CD8-positive, alpha-beta memory T cell (primary cell): ENCODE measurements at regions not wholly inside any gene's neighbourhood (a gene's known extent, or its start where the extent isn't known, plus 50 kb on each side); places are given as distances from the start of the nearest gene placed in this dataset.
A peak's percentile ranks its signal among the peaks of the same experiment; 100 is the strongest.

Experiments
- CTCF ChIA-PET: fragments of 350-600 bp; sonication (Branson Sonifier 250); formaldehyde crosslinking; loops from one replicate; lab custom pipeline; 2021; ENCODE audit warnings: antibody characterized with exemption; lab: Charles Lee
- POLR2A ChIA-PET: fragments of 350-600 bp; sonication (Branson Sonifier 250); formaldehyde crosslinking; loops from one replicate; lab custom pipeline; 2021; ENCODE audit warnings: antibody characterized with exemption; lab: Charles Lee
- DNase-seq, 5 donors: peaks; one replicate each; pipeline versions ENCODE4 v3.0.0 to v3.0.0-alpha.2; 2020 to 2022; ENCODE audit warnings: mixed read lengths in 1 of 5
- H3K27ac ChIP-seq: one replicate; pipeline ENCODE4 v1.7.0; 2013; ENCODE audit warnings: low read depth, mild to moderate bottlenecking, low read length, moderate library complexity
- H3K27me3 ChIP-seq: 2 replicates; pipeline ENCODE4 v1.7.0; 2013; ENCODE audit warnings: low read length, mild to moderate bottlenecking; ENCODE audit not compliant: insufficient read depth, poor library complexity, severe bottlenecking
- H3K36me3 ChIP-seq: 2 replicates; pipeline ENCODE4 v1.7.0; 2013; ENCODE audit warnings: mild to moderate bottlenecking, low read length, moderate library complexity; ENCODE audit not compliant: insufficient read depth
- H3K4me1 ChIP-seq: 2 replicates; pipeline ENCODE4 v1.7.0; 2013; ENCODE audit warnings: mild to moderate bottlenecking, low read length, moderate library complexity; ENCODE audit not compliant: insufficient read depth
- H3K4me3 ChIP-seq: 2 replicates; pipeline ENCODE4 v1.7.0; 2013; ENCODE audit warnings: mild to moderate bottlenecking, low read length
- H3K9me3 ChIP-seq: 2 replicates; pipeline ENCODE4 v1.7.0; 2013; ENCODE audit warnings: mild to moderate bottlenecking, low read length
- H3K27ac Mint-ChIP-seq, 8 donors: one replicate each; pipeline ENCODE4 v1.8.0; 2020 to 2021; ENCODE audit warnings: mixed read lengths in 8 of 8, mild to moderate bottlenecking in 6 of 8, inconsistent platforms in 3 of 8, moderate library complexity in 3 of 8
- H3K27me3 Mint-ChIP-seq, 2 donors: one replicate each; pipeline ENCODE4 v1.8.0; 2020 to 2021; ENCODE audit warnings: mixed read lengths in 2 of 2, mild to moderate bottlenecking in 1 of 2, moderate library complexity in 1 of 2
- H3K36me3 Mint-ChIP-seq, 3 donors: one replicate each; pipeline ENCODE4 v1.8.0; 2020 to 2021; ENCODE audit warnings: mixed read lengths in 3 of 3, inconsistent platforms in 1 of 3, mild to moderate bottlenecking in 1 of 3
- H3K4me1 Mint-ChIP-seq, 3 donors: one replicate each; pipeline ENCODE4 v1.8.0; 2020 to 2021; ENCODE audit warnings: mixed read lengths in 3 of 3, inconsistent platforms in 1 of 3, mild to moderate bottlenecking in 1 of 3
- H3K4me3 Mint-ChIP-seq, 7 donors: one replicate each; pipeline ENCODE4 v1.8.0; 2020 to 2021; ENCODE audit warnings: mixed read lengths in 7 of 7, mild to moderate bottlenecking in 6 of 7, moderate library complexity in 4 of 7, inconsistent platforms in 2 of 7
- H3K9me3 Mint-ChIP-seq, 5 donors: one replicate each; pipeline ENCODE4 v1.8.0; 2020 to 2022; ENCODE audit warnings: mixed read lengths in 5 of 5, mild to moderate bottlenecking in 3 of 5, moderate library complexity in 2 of 5, inconsistent platforms in 1 of 5

DNA sequence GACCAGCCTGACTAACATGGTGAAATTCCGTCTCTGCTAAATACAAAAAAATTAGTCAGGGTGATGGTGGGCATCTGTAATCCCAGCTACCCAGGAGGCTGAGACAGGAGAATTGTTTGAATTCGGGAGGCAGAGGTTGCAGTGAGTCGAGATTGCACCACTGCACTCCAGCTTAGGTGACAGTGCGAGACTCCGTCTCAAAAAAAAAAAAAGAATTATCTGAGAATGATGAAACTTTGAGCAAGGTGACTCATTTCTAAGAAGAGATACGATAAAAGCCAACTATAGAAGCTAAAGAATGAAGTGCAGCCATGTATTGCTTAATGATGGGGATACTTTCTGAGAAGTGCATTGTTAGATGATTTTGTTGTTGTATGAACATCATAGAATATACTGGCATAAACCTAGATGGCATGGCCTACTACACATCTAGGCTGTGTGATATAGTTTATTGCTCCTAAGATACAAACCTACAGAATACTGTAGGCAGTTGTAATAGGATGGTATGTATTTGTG lies 64.7 kb downstream of the SNRPE start:
- Histone ChIP-seq H3K27ac (no peak overlapping the region), H3K27me3 (no peaks in the 10 kb centered on the region), H3K36me3 (no peaks in the 10 kb centered on the region), H3K4me1 (no peaks in the 10 kb centered on the region), H3K4me3 (no peak overlapping the region), H3K9me3 (no peaks in the 10 kb centered on the region)
- no peak for DNase-seq
- H3K4me3 Mint-ChIP-seq: no peak overlapping the region
- H3K27ac Mint-ChIP-seq: no peak overlapping the region
- POLR2A ChIA-PET: no interaction called here
- H3K27me3 Mint-ChIP-seq: peaks cover under 1 to 8% of the 10 kb centered on the region in 2 donors
- no peaks in the 10 kb centered on the region for H3K36me3 Mint-ChIP-seq
- H3K9me3 Mint-ChIP-seq: no peaks in the 10 kb centered on the region
- CTCF ChIA-PET: no interaction called here
- peaks cover 5 to 7% (median 5%) of the 10 kb centered on the region in 3 donors for H3K4me1 Mint-ChIP-seq

DNA sequence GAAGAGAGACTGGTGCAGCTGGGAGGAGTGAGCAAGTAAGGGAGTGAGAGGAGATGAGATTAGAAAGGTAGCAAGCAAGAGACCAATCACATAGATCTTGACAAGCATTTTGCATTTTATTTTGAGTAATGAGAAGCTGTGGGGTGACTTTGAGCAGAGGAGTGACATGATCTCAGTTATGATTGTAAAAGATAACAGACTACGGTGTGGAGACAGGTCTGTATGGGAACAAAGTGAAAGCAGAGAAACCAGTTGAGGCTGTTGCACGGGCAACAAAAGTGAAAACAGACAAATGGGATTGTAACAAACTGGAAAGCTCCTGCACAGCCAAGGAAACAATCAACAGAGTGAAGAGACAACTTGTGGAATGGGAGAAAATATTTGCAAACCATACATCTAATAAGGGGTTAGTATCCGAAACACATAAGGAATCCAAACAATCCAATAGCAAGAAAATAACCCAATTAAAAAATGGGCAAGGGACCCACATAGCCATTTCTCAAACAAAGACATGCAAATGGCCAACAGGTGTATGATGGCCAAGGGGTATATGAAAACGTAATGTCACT lies 68.4 kb downstream of the SNRPE start:
- H3K27me3 Mint-ChIP-seq: peaks cover 6 to 18% of the 10 kb centered on the region in 2 donors
- DNase-seq: no peak
- Histone ChIP-seq H3K27ac (no peak overlapping the region), H3K36me3 (no peaks in the 10 kb centered on the region), H3K9me3 (no peaks in the 10 kb centered on the region), H3K27me3 (no peaks in the 10 kb centered on the region), H3K4me1 (no peaks in the 10 kb centered on the region), H3K4me3 (no peak overlapping the region)
- peaks cover 5 to 7% (median 5%) of the 10 kb centered on the region in 3 donors for H3K4me1 Mint-ChIP-seq
- ChIA-PET POLR2A (no interaction called here), CTCF (no interaction called here)
- H3K36me3 Mint-ChIP-seq: no peaks in the 10 kb centered on the region
- H3K27ac Mint-ChIP-seq: peak overlapping the region in 2 of 8 donors; percentile 55 to 78
- H3K4me3 Mint-ChIP-seq: peak overlapping the region in 2 of 7 donors; percentile 13 to 17
- no peaks in the 10 kb centered on the region for H3K9me3 Mint-ChIP-seq

DNA sequence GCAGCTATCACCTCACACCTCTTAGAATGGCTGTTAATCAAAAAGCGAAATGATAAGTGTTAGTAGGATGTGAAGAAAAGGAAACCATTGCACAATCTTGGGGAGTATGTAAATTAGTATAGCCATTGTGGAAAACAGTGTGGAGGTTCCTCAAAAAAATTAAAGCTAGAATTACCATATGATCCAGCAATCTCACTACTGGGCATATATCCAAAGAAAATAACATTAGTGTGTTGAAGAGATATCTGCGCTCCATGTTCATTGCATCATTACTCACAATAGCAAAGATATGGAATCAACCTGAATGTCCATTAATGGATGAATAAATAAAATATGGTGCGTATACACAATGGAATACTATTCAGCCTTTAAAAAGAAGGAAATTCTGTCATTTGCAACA lies 68.9 kb downstream of the SNRPE start:
- Mint-ChIP-seq H3K9me3 (no peaks in the 10 kb centered on the region), H3K4me3 (no peak overlapping the region), H3K27me3 (peaks cover 6 to 18% of the 10 kb centered on the region in 2 donors), H3K27ac (no peak overlapping the region), H3K4me1 (peaks cover 5 to 7% (median 5%) of the 10 kb centered on the region in 3 donors), H3K36me3 (no peaks in the 10 kb centered on the region)
- Histone ChIP-seq H3K9me3 (no peaks in the 10 kb centered on the region), H3K27me3 (no peaks in the 10 kb centered on the region), H3K4me3 (no peak overlapping the region), H3K36me3 (no peaks in the 10 kb centered on the region), H3K27ac (no peak overlapping the region), H3K4me1 (no peaks in the 10 kb centered on the region)
- ChIA-PET POLR2A (no interaction called here), CTCF (no interaction called here)
- DNase-seq: no peak

DNA sequence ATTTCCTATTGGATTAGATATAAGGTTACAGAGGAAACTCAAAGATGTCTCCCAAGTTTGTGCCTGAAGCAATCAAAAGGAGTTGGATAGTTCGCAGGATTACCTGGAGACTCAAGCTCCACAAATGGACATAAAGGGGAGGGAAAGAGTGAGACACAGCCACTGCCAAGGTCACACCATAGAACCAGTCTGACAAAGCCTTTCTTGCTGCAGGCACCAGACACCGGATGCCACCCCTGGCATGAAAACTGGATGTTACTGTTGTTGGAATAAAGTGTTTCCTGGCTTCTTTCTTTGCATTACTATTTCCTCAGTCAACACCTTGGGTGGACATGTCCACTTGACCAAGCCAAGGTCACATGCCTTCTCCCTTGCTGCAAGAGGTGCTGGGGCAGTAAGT lies 70.6 kb downstream of the SNRPE start:
- H3K4me3 Mint-ChIP-seq: no peak overlapping the region
- no peaks in the 10 kb centered on the region for H3K36me3 ChIP-seq
- H3K9me3 ChIP-seq: no peaks in the 10 kb centered on the region
- H3K27ac ChIP-seq: no peak overlapping the region
- no peak overlapping the region for H3K4me3 ChIP-seq
- peaks cover 5 to 7% (median 5%) of the 10 kb centered on the region in 3 donors for H3K4me1 Mint-ChIP-seq
- peaks cover 6 to 25% of the 10 kb centered on the region in 2 donors for H3K27me3 Mint-ChIP-seq
- ChIA-PET POLR2A (no interaction called here), CTCF (no interaction called here)
- H3K27ac Mint-ChIP-seq: no peak overlapping the region
- no peaks in the 10 kb centered on the region for H3K36me3 Mint-ChIP-seq
- no peak for DNase-seq
- H3K27me3 ChIP-seq: no peaks in the 10 kb centered on the region
- H3K4me1 ChIP-seq: no peaks in the 10 kb centered on the region
- no peaks in the 10 kb centered on the region for H3K9me3 Mint-ChIP-seq

DNA sequence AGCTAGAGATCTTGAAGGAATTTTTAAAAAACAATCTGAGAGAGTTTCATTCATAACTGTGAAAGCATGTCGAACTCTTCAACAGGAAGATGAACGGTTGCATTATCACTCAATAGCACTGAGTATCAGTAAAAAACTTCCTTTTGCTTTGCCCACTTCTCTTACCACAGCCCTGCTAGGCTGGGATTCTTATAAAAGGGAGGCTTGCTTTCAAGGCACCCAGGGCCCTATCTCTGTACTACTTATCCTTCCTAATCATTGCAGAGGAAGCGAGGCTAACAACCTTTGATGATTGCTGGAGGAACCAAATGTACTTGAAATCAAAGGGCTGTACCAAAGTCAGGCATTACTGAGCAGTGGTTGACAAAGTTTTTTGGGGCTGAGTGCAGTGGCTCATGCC lies 71.2 kb downstream of the SNRPE start:
- ChIA-PET POLR2A (no interaction called here), CTCF (no interaction called here)
- Histone ChIP-seq H3K36me3 (no peaks in the 10 kb centered on the region), H3K27ac (no peak overlapping the region), H3K4me1 (no peaks in the 10 kb centered on the region), H3K4me3 (no peak overlapping the region), H3K27me3 (no peaks in the 10 kb centered on the region), H3K9me3 (no peaks in the 10 kb centered on the region)
- H3K4me1 Mint-ChIP-seq: peaks cover 5 to 7% (median 5%) of the 10 kb centered on the region in 3 donors
- DNase-seq: no peak
- no peaks in the 10 kb centered on the region for H3K9me3 Mint-ChIP-seq
- H3K27me3 Mint-ChIP-seq: peaks cover 6 to 25% of the 10 kb centered on the region in 2 donors
- no peak overlapping the region for H3K4me3 Mint-ChIP-seq
- no peak overlapping the region for H3K27ac Mint-ChIP-seq
- no peaks in the 10 kb centered on the region for H3K36me3 Mint-ChIP-seq

DNA sequence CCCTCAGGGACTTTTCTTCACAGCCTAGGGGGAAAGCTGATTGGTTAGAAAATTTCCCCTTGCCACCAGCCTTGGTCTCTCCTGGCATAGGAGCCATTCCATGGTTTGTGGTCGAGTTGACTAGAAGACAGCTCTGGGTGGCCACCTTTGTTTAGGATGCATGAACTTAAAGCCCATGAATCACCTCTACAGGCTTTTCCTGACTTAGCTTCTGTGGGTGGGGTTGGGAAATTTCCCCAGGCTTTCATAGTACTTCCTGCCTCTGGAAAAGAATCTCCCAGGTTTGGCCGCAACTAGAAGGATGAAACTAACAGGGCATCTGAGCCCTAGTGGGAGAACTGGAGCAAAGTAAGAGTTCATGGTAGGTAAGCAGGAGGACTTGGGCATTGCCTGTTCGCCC lies 72.6 kb downstream of the SNRPE start:
- Histone ChIP-seq H3K4me3 (no peak overlapping the region), H3K9me3 (no peaks in the 10 kb centered on the region), H3K4me1 (no peaks in the 10 kb centered on the region), H3K27me3 (peaks cover 6% of the 10 kb centered on the region), H3K27ac (no peak overlapping the region), H3K36me3 (no peaks in the 10 kb centered on the region)
- H3K9me3 Mint-ChIP-seq: no peaks in the 10 kb centered on the region
- no peak overlapping the region for H3K4me3 Mint-ChIP-seq
- POLR2A ChIA-PET: no interaction called here
- CTCF ChIA-PET: no interaction called here
- no peak for DNase-seq
- H3K4me1 Mint-ChIP-seq: peaks cover 5 to 7% (median 7%) of the 10 kb centered on the region in 3 donors
- H3K27ac Mint-ChIP-seq: no peak overlapping the region
- H3K27me3 Mint-ChIP-seq: peaks cover 7 to 26% of the 10 kb centered on the region in 2 donors
- H3K36me3 Mint-ChIP-seq: no peaks in the 10 kb centered on the region

DNA sequence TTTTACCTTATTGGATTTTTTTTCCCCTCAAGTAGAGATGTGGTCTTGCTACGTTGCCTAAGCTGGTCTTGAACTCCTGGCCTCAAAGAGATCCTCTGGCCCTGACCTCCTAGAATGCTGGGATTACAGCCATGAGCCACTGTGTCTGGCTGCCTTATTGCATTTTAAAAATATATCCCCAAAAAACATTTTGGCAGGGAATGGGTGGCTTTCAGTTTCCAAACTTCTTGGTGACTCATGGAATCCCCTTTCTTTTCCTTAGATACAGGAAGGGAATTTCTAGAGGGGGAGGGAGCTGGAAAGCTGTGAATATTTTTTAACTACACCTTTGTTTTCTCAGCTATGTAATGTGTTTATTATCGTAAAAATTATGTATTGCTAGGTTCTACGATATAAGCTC lies 73.3 kb downstream of the SNRPE start:
- POLR2A ChIA-PET: no interaction called here
- H3K9me3 Mint-ChIP-seq: no peaks in the 10 kb centered on the region
- H3K4me1 ChIP-seq: no peaks in the 10 kb centered on the region

DNA sequence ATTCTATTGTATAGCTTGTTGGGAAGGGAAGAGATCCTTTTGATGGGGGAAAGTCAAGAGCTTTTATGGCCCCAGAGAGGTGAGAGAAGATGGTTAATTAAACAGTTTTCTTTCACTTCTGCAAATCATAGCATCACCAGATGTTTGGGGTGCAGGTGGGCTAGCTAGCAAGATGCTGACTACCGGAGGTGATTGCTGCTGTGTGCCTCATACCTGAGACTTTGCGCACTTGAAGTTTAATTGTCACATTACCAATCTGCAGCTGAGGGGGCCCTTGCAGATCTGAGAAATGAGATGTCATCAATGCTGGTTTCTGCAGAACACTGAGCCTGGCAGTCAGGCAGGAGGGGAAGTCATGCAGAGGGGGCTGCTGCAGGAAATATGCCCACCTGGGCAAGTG lies 73.9 kb downstream of the SNRPE start:
- no peaks in the 10 kb centered on the region for H3K36me3 Mint-ChIP-seq

More for the DNA sequence above, 73.3 kb downstream of the SNRPE start:
- H3K27ac ChIP-seq: no peak overlapping the region
- H3K27me3 ChIP-seq: peaks cover 6% of the 10 kb centered on the region
- no peak overlapping the region for H3K4me3 Mint-ChIP-seq
- H3K36me3 ChIP-seq: no peaks in the 10 kb centered on the region
- H3K36me3 Mint-ChIP-seq: no peaks in the 10 kb centered on the region
- H3K27me3 Mint-ChIP-seq: peaks cover 7 to 29% of the 10 kb centered on the region in 2 donors
- H3K9me3 ChIP-seq: no peaks in the 10 kb centered on the region
- no peak overlapping the region for H3K4me3 ChIP-seq
- CTCF ChIA-PET: no interaction called here
- peak overlapping the region in 1 of 8 donors; percentile 6 for H3K27ac Mint-ChIP-seq
- H3K4me1 Mint-ChIP-seq: peaks cover 3 to 4% (median 4%) of the 10 kb centered on the region in 3 donors
- no peak for DNase-seq

More for the DNA sequence above, 73.9 kb downstream of the SNRPE start:
- H3K4me1 Mint-ChIP-seq: peaks cover 0 to 2% (median 0%) of the 10 kb centered on the region in 3 donors
- H3K27ac Mint-ChIP-seq: no peak overlapping the region
- H3K9me3 Mint-ChIP-seq: no peaks in the 10 kb centered on the region
- H3K36me3 ChIP-seq: no peaks in the 10 kb centered on the region
- no peak overlapping the region for H3K27ac ChIP-seq
- H3K4me1 ChIP-seq: no peaks in the 10 kb centered on the region
- no peak overlapping the region for H3K4me3 ChIP-seq
- DNase-seq: no peak
- peaks cover 6% of the 10 kb centered on the region for H3K27me3 ChIP-seq
- no peak overlapping the region for H3K4me3 Mint-ChIP-seq
- H3K9me3 ChIP-seq: no peaks in the 10 kb centered on the region
- POLR2A ChIA-PET: no interaction called here
- peaks cover 9 to 27% of the 10 kb centered on the region in 2 donors for H3K27me3 Mint-ChIP-seq
- CTCF ChIA-PET: no interaction called here
